ENCODE measurements at regions not wholly inside any gene's neighbourhood (a gene's known extent, or its start where the extent isn't known, plus 50 kb on each side); places are given as distances from the start of the nearest gene placed in this dataset.

- intact Hi-C loops (cut with DNase I) = no loop called here
- no peaks in the 10 kb centered on the region for H3K36me3 ChIP-seq
- no peak overlapping the region for H3K27ac ChIP-seq
- TF ChIP-seq POLR2A (IDR thresholded peaks at IDR 0.05) (no peak), EP300 (IDR thresholded peaks at IDR 0.05) (no peak), CTCF (IDR thresholded peaks at IDR 0.05) (no peak)
- no peaks in the 10 kb centered on the region for H3K9me3 ChIP-seq
- no peak for DNase-seq
- no peaks in the 10 kb centered on the region for H3K27me3 ChIP-seq
- no peaks in the 10 kb centered on the region for H3K4me1 ChIP-seq (ENCODE audit: insufficient read depth)
- no peak overlapping the region for H3K4me3 ChIP-seq
- 65 to 77% (median 76%) methylated on average over 4 of the region's 4 CpGs for WGBS, 3 donors
Observed at GRCh38 chr5:103435136-103435889, 127.3 kb downstream of the NUDT12 start.

GRCh38 chr5:103434057-103434456 lies 128.5 kb downstream of the NUDT12 start:
- no peak for DNase-seq
- TF ChIP-seq POLR2A (IDR thresholded peaks at IDR 0.05) (no peak), CTCF (IDR thresholded peaks at IDR 0.05) (no peak), EP300 (IDR thresholded peaks at IDR 0.05) (no peak)
- H3K36me3 ChIP-seq = no peaks in the 10 kb centered on the region
- no peaks in the 10 kb centered on the region for H3K27me3 ChIP-seq
- 79 to 89% (median 80%) methylated on average over 8 of the region's 8 CpGs for WGBS, 3 donors
- H3K4me1 ChIP-seq (ENCODE audit: insufficient read depth) = no peaks in the 10 kb centered on the region
- no peak overlapping the region for H3K4me3 ChIP-seq
- H3K27ac ChIP-seq = no peak overlapping the region
- no peaks in the 10 kb centered on the region for H3K9me3 ChIP-seq
- intact Hi-C loops (cut with DNase I) = no loop called here

- no peak for DNase-seq
- H3K27ac ChIP-seq = no peak overlapping the region
- H3K4me1 ChIP-seq (ENCODE audit: insufficient read depth) = no peaks in the 10 kb centered on the region
- H3K27me3 ChIP-seq = no peaks in the 10 kb centered on the region
- TF ChIP-seq EP300 (IDR thresholded peaks at IDR 0.05) (no peak), POLR2A (IDR thresholded peaks at IDR 0.05) (no peak)
- no peaks in the 10 kb centered on the region for H3K9me3 ChIP-seq
- H3K36me3 ChIP-seq = no peaks in the 10 kb centered on the region
- no peak overlapping the region for H3K4me3 ChIP-seq
- 73 to 86% (median 83%) methylated on average over 1 of the region's 1 CpG for WGBS, 3 donors
- intact Hi-C loops (cut with DNase I) = no loop called here
Observed at GRCh38 chr5:103433211-103433610, 129.4 kb downstream of the NUDT12 start.

GRCh38 chr5:103428923-103429322 lies 133.7 kb downstream of the NUDT12 start:
- 74 to 90% (median 85%) methylated on average over 2 of the region's 2 CpGs for WGBS, 3 donors
- H3K4me3 ChIP-seq = no peak overlapping the region
- no peaks in the 10 kb centered on the region for H3K4me1 ChIP-seq (ENCODE audit: insufficient read depth)
- no peaks in the 10 kb centered on the region for H3K36me3 ChIP-seq
- intact Hi-C loops (cut with DNase I) = no loop called here
- TF ChIP-seq CTCF (IDR thresholded peaks at IDR 0.05) (no peak), POLR2A (IDR thresholded peaks at IDR 0.05) (no peak), EP300 (IDR thresholded peaks at IDR 0.05) (no peak)
- no peaks in the 10 kb centered on the region for H3K27me3 ChIP-seq
- H3K9me3 ChIP-seq = no peaks in the 10 kb centered on the region
- no peak for DNase-seq
- H3K27ac ChIP-seq = no peak overlapping the region

GRCh38 chr5:103428411-103428871 lies 134.1 kb downstream of the NUDT12 start:
- Histone ChIP-seq H3K27me3 (no peaks in the 10 kb centered on the region), H3K4me1 (ENCODE audit: insufficient read depth) (no peaks in the 10 kb centered on the region), H3K36me3 (no peaks in the 10 kb centered on the region), H3K4me3 (no peak overlapping the region), H3K9me3 (no peaks in the 10 kb centered on the region), H3K27ac (no peak overlapping the region)
- intact Hi-C loops (cut with DNase I) = no loop called here
- WGBS, 3 donors = 10 to 38% (median 14%) methylated on average over 6 of the region's 6 CpGs
- TF ChIP-seq EP300 (IDR thresholded peaks at IDR 0.05) (no peak), POLR2A (IDR thresholded peaks at IDR 0.05) (no peak), CTCF (IDR thresholded peaks at IDR 0.05) (no peak)
- peak in 1 of 5 donors; percentile 22 for DNase-seq
